Esophagus squamous epithelium (tissue), 4 donors: ENCODE measurements at regions not wholly inside any gene's neighbourhood (a gene's known extent, or its start where the extent isn't known, plus 50 kb on each side); places are given as distances from the start of the nearest gene placed in this dataset.

ENCODE experiments used
- CTCF ChIP-seq, 6 experiments: fragments of 450-650 bp in 4 of 6; fragments of 200-600 bp in 2 of 6; sonication (generic) in 2 of 6; IDR thresholded peaks; one replicate each; pipeline ENCODE4 v1.5.1; 2016 to 2019; ENCODE audit warnings: antibody characterized with exemption in 6 of 6, mild to moderate bottlenecking in 4 of 6, moderate library complexity in 4 of 6
- POLR2A ChIP-seq, 4 donors: fragments of 450-650 bp; IDR thresholded peaks; one replicate each; pipeline ENCODE4 v1.6.1; 2017; ENCODE audit warnings: antibody characterized with exemption in 4 of 4, mild to moderate bottlenecking in 4 of 4, moderate library complexity in 3 of 4

- no peak for TF ChIP-seq POLR2A (IDR thresholded peaks at IDR 0.05)
- TF ChIP-seq CTCF (IDR thresholded peaks at IDR 0.05): no peak
Observed at GRCh38 chr9:7366121-7366520, 433.5 kb downstream of the DMAC1 start.
